SK-N-SH (cell line): ENCODE measurements at regions not wholly inside any gene's neighbourhood (a gene's known extent, or its start where the extent isn't known, plus 50 kb on each side); places are given as distances from the start of the nearest gene placed in this dataset.

Experiments
- EZH2phosphoT487 ChIP-seq: fragments of 200-600 bp; sonication (generic); IDR thresholded peaks from 2 replicates; pipeline ENCODE4 v1.6.1; 2017; ENCODE audit warnings: low read depth, mixed run types, mild to moderate bottlenecking, antibody characterized with exemption, moderate library complexity, borderline replicate concordance
- MEF2A ChIP-seq: IDR thresholded peaks from 2 replicates; pipeline ENCODE4 v1.4.0; 2012; ENCODE audit warnings: low read depth, borderline replicate concordance
- NFIC ChIP-seq: IDR thresholded peaks from 2 replicates; pipeline ENCODE4 v1.4.0; 2012; ENCODE audit warnings: borderline replicate concordance
- POLR2AphosphoS5 ChIP-seq: IDR thresholded peaks from 2 replicates; pipeline ENCODE4 v1.6.1; 2012; ENCODE audit warnings: low read depth, low read length
- YY1 ChIP-seq: IDR thresholded peaks from 2 replicates; pipeline ENCODE4 v1.4.0; 2012; ENCODE audit warnings: low read depth, mild to moderate bottlenecking
- TF ChIP-seq, protein P1 (sequence below): fragments of 200-600 bp; sonication (generic); IDR thresholded peaks from 2 replicates; pipeline ENCODE4 v1.6.1; 2017; ENCODE audit warnings: antibody characterized with exemption, mild to moderate bottlenecking, moderate library complexity
- TF ChIP-seq, protein P2 (sequence below): IDR thresholded peaks from 2 replicates; pipeline ENCODE4; 2012

DNA sequence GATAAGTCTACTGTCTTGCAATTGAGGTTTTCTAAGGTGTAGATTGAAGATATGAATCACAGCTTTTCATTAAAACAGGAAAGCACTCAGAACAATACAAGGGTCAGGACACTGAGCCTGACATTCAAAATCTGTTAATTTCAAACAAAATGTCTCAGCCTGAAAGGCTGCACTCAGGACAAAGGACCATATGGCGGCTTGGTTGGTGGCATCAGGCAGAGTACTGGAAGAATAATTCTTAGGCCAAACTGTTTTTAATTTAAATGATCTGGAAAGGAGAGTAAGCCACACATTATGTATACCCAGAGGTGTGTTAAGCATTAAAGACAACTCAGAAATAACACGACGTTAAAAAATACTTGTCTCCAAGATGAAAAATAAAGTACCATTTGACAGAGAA lies 85.9 kb downstream of the SKA1 start:
- TF ChIP-seq, protein P1, sequence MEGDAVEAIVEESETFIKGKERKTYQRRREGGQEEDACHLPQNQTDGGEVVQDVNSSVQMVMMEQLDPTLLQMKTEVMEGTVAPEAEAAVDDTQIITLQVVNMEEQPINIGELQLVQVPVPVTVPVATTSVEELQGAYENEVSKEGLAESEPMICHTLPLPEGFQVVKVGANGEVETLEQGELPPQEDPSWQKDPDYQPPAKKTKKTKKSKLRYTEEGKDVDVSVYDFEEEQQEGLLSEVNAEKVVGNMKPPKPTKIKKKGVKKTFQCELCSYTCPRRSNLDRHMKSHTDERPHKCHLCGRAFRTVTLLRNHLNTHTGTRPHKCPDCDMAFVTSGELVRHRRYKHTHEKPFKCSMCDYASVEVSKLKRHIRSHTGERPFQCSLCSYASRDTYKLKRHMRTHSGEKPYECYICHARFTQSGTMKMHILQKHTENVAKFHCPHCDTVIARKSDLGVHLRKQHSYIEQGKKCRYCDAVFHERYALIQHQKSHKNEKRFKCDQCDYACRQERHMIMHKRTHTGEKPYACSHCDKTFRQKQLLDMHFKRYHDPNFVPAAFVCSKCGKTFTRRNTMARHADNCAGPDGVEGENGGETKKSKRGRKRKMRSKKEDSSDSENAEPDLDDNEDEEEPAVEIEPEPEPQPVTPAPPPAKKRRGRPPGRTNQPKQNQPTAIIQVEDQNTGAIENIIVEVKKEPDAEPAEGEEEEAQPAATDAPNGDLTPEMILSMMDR = no peak
- TF ChIP-seq POLR2AphosphoS5 (no peak), NFIC (no peak), YY1 (no peak), EZH2phosphoT487 (no peak), MEF2A (no peak)
- TF ChIP-seq, protein P2, sequence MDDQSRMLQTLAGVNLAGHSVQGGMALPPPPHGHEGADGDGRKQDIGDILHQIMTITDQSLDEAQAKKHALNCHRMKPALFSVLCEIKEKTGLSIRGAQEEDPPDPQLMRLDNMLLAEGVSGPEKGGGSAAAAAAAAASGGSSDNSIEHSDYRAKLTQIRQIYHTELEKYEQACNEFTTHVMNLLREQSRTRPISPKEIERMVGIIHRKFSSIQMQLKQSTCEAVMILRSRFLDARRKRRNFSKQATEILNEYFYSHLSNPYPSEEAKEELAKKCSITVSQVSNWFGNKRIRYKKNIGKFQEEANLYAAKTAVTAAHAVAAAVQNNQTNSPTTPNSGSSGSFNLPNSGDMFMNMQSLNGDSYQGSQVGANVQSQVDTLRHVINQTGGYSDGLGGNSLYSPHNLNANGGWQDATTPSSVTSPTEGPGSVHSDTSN = no peak
